HG03025 (cell line): ENCODE measurements at regions not wholly inside any gene's neighbourhood (a gene's known extent, or its start where the extent isn't known, plus 50 kb on each side); places are given as distances from the start of the nearest gene placed in this dataset.

Experiments used
- ATAC-seq: cut with Tn5 transposase; IDR thresholded peaks from one replicate; pipeline ENCODE4 v1.9.1; 2021; ENCODE audit warnings: mild to moderate bottlenecking, moderate library complexity; ENCODE audit not compliant: unreplicated experiment, low FRiP score

- no peak for ATAC-seq
Observed at GRCh38 chr1:55714230-55714629, 499.1 kb upstream of the USP24 start.

GRCh38 chr1:55713516-55713915, 498.4 kb upstream of the USP24 start:
- no peak for ATAC-seq

GRCh38 chr1:55712148-55712547, 497.0 kb upstream of the USP24 start:
- no peak for ATAC-seq

- ATAC-seq: no peak
Observed at GRCh38 chr1:55708781-55709180, 493.6 kb upstream of the USP24 start.

- ATAC-seq: no peak
Observed at GRCh38 chr1:55707846-55708245, 492.7 kb upstream of the USP24 start.

- no peak for ATAC-seq
Observed at GRCh38 chr1:55707196-55707595, 492.0 kb upstream of the USP24 start.

GRCh38 chr1:55706397-55706796, 491.2 kb upstream of the USP24 start:
- ATAC-seq: no peak

- ATAC-seq: no peak
Observed at GRCh38 chr1:55703726-55704363, 488.7 kb upstream of the USP24 start.

GRCh38 chr1:55702064-55702463, 486.9 kb upstream of the USP24 start:
- ATAC-seq: no peak

GRCh38 chr1:55700359-55701130, 485.4 kb upstream of the USP24 start:
- ATAC-seq: no peak

- ATAC-seq: no peak
Observed at GRCh38 chr1:55699228-55699627, 484.1 kb upstream of the USP24 start.

- ATAC-seq: no peak
Observed at GRCh38 chr1:55697997-55698535, 482.9 kb upstream of the USP24 start.

GRCh38 chr1:55696891-55697290, 481.7 kb upstream of the USP24 start:
- ATAC-seq: no peak

- ATAC-seq: no peak
Observed at GRCh38 chr1:55696181-55696754, 481.1 kb upstream of the USP24 start.

GRCh38 chr1:55695552-55695951, 480.4 kb upstream of the USP24 start:
- no peak for ATAC-seq

- ATAC-seq: no peak
Observed at GRCh38 chr1:55695151-55695550, 480.0 kb upstream of the USP24 start.

- ATAC-seq: no peak
Observed at GRCh38 chr1:55694310-55694801, 479.2 kb upstream of the USP24 start.

GRCh38 chr1:55692726-55693125, 477.6 kb upstream of the USP24 start:
- ATAC-seq: no peak

- no peak for ATAC-seq
Observed at GRCh38 chr1:55690366-55690765, 475.2 kb upstream of the USP24 start.

- no peak for ATAC-seq
Observed at GRCh38 chr1:55689800-55690199, 474.6 kb upstream of the USP24 start.

- ATAC-seq: no peak
Observed at GRCh38 chr1:55685560-55685959, 470.4 kb upstream of the USP24 start.
